ENCODE measurements at regions not wholly inside any gene's neighbourhood (a gene's known extent, or its start where the extent isn't known, plus 50 kb on each side); places are given as distances from the start of the nearest gene placed in this dataset.

GRCh38 chr1:200302192-200302920 lies 107.5 kb downstream of the ZNF281 start:
- peak; percentile 5 for TF ChIP-seq CTCF (IDR thresholded peaks at IDR 0.05; ENCODE audit: insufficient read depth, low read length)
- H3K4me3 ChIP-seq (ENCODE audit: low read depth, low read length): peak overlapping the region; percentile 76
- DNase-seq (ENCODE audit: low read depth): peak; percentile 48

DNA sequence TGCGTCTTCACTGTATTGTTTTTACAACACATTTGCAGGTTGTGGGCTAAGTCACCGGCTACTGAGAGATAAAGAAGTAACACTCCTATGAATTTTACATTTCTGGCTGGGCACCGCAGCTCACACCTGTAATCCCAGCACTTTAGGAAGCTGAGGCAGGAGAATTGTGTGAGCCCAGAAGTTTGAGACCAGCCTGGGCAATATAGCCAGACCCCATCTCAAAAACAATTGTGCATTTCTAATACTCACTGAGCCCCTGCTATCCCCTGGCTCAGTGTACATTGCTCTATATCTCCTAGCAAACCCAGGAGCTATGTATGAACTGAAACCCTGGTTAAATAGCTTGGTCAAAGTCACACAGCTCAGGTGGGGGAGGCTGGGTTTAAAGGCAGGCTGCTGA lies 108.7 kb downstream of the ZNF281 start:
- no peak overlapping the region for H3K4me3 ChIP-seq (ENCODE audit: low read depth, low read length)
- TF ChIP-seq CTCF (IDR thresholded peaks at IDR 0.05; ENCODE audit: insufficient read depth, low read length): no peak
- DNase-seq (ENCODE audit: low read depth): no peak

GRCh38 chr1:200299571-200299970 lies 110.3 kb downstream of the ZNF281 start:
- no peak overlapping the region for H3K4me3 ChIP-seq (ENCODE audit: low read depth, low read length)
- no peak for DNase-seq (ENCODE audit: low read depth)

DNA sequence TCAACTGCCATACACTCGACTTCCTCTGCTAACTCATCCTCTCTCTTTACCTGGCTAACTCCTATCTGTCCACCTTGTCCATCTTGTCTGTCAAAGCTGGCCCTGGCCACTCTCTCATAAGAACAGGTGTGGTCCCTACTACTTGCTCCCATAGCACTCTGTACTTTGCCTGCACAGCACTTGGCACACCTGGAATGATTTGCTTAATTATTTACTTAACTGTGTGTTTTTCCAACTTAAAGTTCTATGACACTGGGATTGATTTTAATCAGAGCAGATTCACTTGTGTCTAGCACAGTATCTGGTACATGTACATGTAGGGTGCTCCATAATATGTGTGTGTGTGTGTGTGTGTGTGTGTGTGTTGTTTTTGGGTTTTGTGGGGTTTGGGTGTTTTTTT lies 111.6 kb downstream of the ZNF281 start:
- no peak for TF ChIP-seq CTCF (IDR thresholded peaks at IDR 0.05; ENCODE audit: insufficient read depth, low read length)
- no peak overlapping the region for H3K4me3 ChIP-seq (ENCODE audit: low read depth, low read length)
- DNase-seq (ENCODE audit: low read depth): no peak

More at GRCh38 chr1:200299571-200299970, 110.3 kb downstream of the ZNF281 start:
- TF ChIP-seq CTCF (IDR thresholded peaks at IDR 0.05; ENCODE audit: insufficient read depth, low read length): no peak

GRCh38 chr1:200296091-200296661 lies 113.7 kb downstream of the ZNF281 start:
- H3K4me3 ChIP-seq (ENCODE audit: low read depth, low read length): no peak overlapping the region
- DNase-seq (ENCODE audit: low read depth): no peak
- TF ChIP-seq CTCF (IDR thresholded peaks at IDR 0.05; ENCODE audit: insufficient read depth, low read length): no peak

- no peak for DNase-seq (ENCODE audit: low read depth)
- no peak overlapping the region for H3K4me3 ChIP-seq (ENCODE audit: low read depth, low read length)
- TF ChIP-seq CTCF (IDR thresholded peaks at IDR 0.05; ENCODE audit: insufficient read depth, low read length): no peak
Measured at GRCh38 chr1:200294241-200294640, 115.6 kb downstream of the ZNF281 start.

All from fibroblast of the aortic adventitia (primary cell).